PFSK-1 (cell line): ENCODE measurements at regions not wholly inside any gene's neighbourhood (a gene's known extent, or its start where the extent isn't known, plus 50 kb on each side); places are given as distances from the start of the nearest gene placed in this dataset.

Source experiments
- FOXP2 ChIP-seq: optimal IDR thresholded peaks from 2 replicates; pipeline ENCODE3; 2011; ENCODE audit warnings: borderline replicate concordance, control low read depth, inconsistent platforms; ENCODE audit not compliant: insufficient read depth; ENCODE audit errors: extremely low read length, extremely low read depth
- POLR2AphosphoS5 ChIP-seq: IDR thresholded peaks from 2 replicates; pipeline ENCODE4 v1.6.1; 2012; ENCODE audit warnings: low read depth, mild to moderate bottlenecking, control low read depth, low read length, moderate library complexity
- SIN3A ChIP-seq: IDR thresholded peaks from 2 replicates; pipeline ENCODE4 v1.6.1; 2012; ENCODE audit warnings: mild to moderate bottlenecking, low read length, moderate library complexity, borderline replicate concordance; ENCODE audit not compliant: insufficient read depth
- TAF1 ChIP-seq: IDR thresholded peaks from 2 replicates; pipeline ENCODE4 v1.6.1; 2012; ENCODE audit warnings: low read length, control low read depth, borderline replicate concordance; ENCODE audit not compliant: insufficient read depth
- TF ChIP-seq, protein P1 (sequence below), 2 experiments: IDR thresholded peaks; 2 replicates each; pipeline versions ENCODE4 v1.6.1 to v1.8.0; 2011 to 2012; ENCODE audit warnings: low read depth in 2 of 2, low read length in 2 of 2, control low read depth in 1 of 2, inconsistent platforms in 1 of 2, mild to moderate bottlenecking in 1 of 2, moderate library complexity in 1 of 2; ENCODE audit not compliant: insufficient read depth in 1 of 2

DNA sequence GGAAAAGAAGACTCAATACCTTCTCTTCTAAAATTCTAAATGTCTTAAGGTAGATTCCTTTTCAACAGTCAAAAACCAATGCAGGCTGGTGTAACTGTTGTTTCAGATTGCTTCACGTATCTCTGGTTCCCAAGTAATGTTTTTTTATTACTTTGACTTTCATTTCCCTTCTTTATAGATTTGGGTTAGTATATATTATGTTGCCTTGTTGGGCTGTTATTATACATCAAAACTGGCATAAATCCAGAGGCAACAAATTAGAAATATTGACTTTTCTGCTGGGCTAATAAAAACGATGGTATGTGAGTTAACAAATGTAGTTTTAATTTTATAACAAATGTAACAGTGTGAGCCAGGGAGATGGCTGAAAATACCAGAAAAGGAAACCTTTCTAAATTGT is 444.7 kb upstream of the TENM3 start:
- TF ChIP-seq POLR2AphosphoS5, result no peak
- TF ChIP-seq SIN3A, result no peak
- TF ChIP-seq TAF1, result no peak
- TF ChIP-seq, protein P1, sequence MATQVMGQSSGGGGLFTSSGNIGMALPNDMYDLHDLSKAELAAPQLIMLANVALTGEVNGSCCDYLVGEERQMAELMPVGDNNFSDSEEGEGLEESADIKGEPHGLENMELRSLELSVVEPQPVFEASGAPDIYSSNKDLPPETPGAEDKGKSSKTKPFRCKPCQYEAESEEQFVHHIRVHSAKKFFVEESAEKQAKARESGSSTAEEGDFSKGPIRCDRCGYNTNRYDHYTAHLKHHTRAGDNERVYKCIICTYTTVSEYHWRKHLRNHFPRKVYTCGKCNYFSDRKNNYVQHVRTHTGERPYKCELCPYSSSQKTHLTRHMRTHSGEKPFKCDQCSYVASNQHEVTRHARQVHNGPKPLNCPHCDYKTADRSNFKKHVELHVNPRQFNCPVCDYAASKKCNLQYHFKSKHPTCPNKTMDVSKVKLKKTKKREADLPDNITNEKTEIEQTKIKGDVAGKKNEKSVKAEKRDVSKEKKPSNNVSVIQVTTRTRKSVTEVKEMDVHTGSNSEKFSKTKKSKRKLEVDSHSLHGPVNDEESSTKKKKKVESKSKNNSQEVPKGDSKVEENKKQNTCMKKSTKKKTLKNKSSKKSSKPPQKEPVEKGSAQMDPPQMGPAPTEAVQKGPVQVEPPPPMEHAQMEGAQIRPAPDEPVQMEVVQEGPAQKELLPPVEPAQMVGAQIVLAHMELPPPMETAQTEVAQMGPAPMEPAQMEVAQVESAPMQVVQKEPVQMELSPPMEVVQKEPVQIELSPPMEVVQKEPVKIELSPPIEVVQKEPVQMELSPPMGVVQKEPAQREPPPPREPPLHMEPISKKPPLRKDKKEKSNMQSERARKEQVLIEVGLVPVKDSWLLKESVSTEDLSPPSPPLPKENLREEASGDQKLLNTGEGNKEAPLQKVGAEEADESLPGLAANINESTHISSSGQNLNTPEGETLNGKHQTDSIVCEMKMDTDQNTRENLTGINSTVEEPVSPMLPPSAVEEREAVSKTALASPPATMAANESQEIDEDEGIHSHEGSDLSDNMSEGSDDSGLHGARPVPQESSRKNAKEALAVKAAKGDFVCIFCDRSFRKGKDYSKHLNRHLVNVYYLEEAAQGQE (IDR thresholded peaks at IDR 0.05; ENCODE audit: insufficient read depth in 1 of 2, low read depth in 2 of 2, low read length in 2 of 2), result no peak
- no peak for TF ChIP-seq FOXP2

DNA sequence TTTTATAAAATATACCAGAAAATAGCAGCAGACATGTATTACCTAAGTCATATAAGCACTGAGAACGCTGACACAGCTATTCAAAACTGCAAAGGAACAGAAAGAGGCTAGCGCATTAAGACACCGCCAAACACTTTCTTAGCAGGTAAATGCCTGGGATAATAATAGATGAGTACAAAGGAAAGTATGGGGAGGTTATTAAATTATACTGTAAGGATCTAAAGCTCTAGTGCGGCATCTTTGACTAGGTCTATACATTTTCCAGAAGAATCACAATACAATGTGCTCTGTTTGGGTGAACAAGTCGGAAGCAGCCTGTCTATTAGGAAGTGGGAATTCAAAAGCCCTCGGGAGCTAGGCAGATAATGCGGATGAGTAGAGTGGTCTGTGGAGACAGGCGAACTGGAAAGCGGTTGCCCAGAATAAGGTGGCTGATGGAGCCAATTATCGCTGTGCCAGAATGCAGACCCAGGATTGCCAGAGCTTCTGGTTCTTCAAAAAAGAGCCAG is 443.6 kb upstream of the TENM3 start:
- TF ChIP-seq POLR2AphosphoS5 (no peak), FOXP2 (no peak), TAF1 (no peak), SIN3A (no peak)
- TF ChIP-seq, protein P1 (IDR thresholded peaks at IDR 0.05; ENCODE audit: insufficient read depth in 1 of 2, low read depth in 2 of 2, low read length in 2 of 2), result no peak

DNA sequence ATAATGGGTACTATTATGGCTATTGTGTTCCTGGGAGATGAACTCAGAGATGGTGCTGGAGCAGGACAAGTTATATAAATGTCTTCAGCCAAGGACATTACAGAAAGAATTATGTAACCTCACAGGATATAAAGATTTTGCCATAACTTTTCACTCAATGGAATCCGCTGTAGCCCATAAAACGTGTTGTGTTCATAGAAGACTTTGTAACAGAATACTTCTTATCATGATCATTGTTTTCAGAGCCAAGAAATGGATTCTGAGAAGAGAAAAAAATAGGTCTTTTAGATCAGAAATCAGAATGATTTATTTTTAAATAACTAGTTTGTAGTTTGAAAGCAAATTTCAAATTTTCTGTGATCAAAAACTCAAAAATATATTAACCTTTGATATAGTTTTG is 441.0 kb upstream of the TENM3 start:
- TF ChIP-seq TAF1 (no peak), POLR2AphosphoS5 (no peak), FOXP2 (no peak)

DNA sequence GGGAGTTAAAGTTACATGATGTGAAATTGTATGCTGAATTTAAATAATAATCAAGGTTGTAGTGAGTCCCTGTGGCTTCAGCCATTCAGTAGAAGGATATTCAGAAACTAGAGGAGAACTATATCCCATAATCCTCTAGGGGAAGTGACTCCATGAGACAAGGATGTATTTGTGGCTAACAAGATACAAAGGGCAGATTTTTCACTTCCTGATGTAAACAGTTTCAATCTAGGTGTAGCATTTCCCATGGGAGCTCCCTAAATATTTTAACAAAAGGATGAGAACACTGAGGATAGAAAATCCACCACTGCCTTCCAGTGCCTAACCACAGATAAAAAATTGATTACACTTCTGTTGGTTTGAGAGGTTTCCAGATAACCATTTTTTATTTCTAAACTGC is 435.4 kb upstream of the TENM3 start:
- no peak for TF ChIP-seq FOXP2
- TF ChIP-seq SIN3A, result no peak
- no peak for TF ChIP-seq TAF1
- TF ChIP-seq, protein P1 (IDR thresholded peaks at IDR 0.05; ENCODE audit: insufficient read depth in 1 of 2, low read depth in 2 of 2, low read length in 2 of 2), result no peak
- TF ChIP-seq POLR2AphosphoS5, result no peak

DNA sequence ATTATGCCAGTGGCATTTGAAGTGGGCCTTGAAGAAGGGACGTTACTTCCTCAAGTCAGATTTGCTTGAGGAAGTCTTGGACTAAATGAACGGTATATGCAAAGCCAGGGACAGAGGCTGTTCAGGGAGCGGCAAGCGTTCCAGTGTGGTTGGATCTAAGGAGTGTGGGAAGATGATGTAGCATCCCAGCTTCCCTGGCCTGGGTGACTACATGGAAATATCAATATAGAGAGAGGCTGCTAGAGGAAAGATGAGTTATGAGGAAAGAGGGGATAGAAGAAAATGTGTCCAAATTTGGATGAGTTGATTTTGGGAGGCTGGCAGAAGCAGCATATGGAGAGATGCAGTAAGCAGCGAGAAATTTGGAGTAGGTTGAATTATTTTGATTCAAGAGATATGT is 432.5 kb upstream of the TENM3 start:
- TF ChIP-seq POLR2AphosphoS5 (no peak), FOXP2 (no peak), SIN3A (no peak), TAF1 (no peak)
- TF ChIP-seq, protein P1 (IDR thresholded peaks at IDR 0.05; ENCODE audit: insufficient read depth in 1 of 2, low read depth in 2 of 2, low read length in 2 of 2), result no peak
